HG03066 (cell line): ENCODE measurements at regions not wholly inside any gene's neighbourhood (a gene's known extent, or its start where the extent isn't known, plus 50 kb on each side); places are given as distances from the start of the nearest gene placed in this dataset.
"Not testable (repeated sequence)": the region's sequence is repeated elsewhere in the genome, so short reads cannot be mapped to it uniquely, and the experiment has no call there.

ENCODE experiments used
- ATAC-seq: cut with Tn5 transposase; IDR thresholded peaks from one replicate; pipeline ENCODE4 v1.9.1; 2021; ENCODE audit warnings: low read depth; ENCODE audit not compliant: unreplicated experiment

- ATAC-seq = no peak
Observed at GRCh38 chr4:186954509-186954908, 230.9 kb upstream of the FAT1 start.

DNA sequence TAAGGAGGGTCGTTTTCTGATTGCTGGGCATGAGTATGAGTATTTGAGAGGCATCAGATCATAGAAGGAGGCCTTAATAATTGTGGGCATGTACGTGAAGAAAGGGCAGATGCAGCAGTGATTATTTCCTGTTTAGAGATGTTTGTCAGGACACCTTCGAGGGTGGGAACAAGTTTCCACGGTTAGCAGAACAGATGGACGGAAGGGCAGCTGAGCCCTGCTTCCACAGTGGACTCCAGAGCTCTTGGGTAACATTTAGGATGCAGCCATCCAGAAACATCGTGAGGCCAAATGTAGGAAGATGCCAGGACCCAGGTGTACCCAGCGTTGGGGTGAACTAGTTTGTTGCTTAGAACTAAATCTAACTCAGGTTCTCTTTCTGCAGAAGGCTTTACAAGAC lies 231.3 kb upstream of the FAT1 start:
- no peak for ATAC-seq

DNA sequence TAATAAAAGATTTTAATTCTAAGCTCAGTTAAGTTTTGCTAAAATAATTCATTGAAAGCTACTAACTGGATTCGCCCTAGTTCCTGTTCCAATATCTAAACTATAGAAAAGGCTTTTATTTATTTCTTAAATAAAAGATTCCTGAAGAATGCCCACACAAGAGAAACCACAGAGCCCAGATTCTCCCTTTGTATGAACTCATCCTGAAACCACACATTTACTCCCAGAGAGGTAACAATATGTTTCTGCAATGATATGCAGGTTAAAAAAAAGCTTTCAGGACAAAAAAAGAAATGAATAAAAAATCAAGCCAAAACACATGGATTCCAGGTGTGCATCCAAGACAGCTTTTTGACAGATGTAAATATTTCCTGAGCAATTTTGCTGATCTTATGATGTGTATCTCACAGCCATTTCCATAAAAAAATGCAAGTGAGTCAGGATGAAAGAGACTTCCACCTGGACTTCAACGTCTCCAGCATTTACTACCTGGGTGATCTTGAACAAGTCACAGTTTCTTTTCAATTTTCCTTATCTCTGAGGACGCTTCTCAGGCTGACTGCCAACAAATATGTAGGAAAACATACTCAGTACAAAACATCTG lies 234.4 kb upstream of the FAT1 start:
- no peak for ATAC-seq

DNA sequence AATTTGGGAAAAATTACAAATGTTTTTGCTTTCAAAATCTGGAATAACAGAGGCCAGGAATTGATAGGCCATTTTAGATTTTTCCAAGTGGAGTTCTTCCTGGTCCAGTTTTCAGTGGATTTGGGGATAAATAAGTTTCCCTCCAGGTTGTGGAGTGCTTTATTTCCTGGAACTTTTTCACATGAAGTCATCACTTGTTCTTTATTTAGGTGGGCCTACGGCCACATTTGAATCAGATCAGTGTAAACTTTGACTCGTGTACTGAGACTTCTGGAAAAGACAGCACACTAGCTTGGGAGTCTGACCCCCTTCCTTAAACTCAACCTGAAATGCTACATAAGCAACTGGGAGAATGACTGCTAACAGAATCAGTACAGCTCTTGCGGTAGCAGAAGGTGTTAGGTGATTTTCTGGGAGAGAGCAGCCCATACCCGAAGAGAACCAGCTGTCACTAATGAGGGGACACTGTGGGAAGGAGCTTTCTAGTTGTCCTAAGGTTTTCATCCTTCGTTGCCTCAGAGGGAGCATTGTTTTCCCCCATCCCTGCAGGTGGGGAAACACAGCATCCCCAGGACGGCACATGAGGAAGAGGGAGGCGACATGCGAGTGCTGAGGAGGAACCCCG lies 235.2 kb upstream of the FAT1 start:
- no peak for ATAC-seq

GRCh38 chr4:186979961-186980745 lies 256.5 kb upstream of the FAT1 start:
- ATAC-seq = no peak

DNA sequence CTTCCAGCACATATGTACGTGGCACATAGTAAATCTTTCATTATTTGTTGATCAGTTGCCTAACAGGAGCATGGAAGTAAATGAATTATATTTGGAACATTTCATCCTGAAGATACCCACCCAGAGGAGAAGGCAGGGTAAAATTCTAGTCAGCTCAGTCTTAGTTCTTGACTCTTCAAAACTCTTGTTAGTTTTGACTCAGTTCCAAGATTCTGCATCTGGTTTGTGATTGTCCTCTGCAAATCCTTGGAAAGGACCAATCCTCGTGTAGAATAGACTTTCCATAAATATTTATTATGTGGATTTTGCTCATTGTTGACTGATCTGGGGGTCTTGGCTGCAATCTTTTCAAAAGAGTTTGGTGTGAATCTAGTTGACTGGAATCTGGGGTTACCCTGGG lies 257.5 kb upstream of the FAT1 start:
- ATAC-seq = no peak

DNA sequence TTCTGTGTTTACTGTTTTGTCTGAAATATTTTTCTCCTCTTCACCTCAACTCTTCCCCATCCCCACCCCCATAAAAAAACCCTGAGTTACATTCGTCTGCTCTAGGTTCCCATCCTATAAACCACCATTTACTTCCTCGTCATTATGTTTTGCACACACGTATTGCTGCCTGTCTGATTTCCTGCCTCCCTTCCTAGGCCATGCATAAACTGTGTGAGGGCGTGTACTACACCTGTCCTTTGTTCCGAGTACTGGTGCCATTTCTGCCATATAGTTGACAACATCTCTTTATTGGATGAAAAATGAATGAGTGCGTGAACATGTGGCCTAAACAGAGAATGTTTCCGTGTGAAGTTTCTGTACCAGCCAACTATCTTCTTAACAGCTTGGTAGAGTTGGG lies 258.5 kb upstream of the FAT1 start:
- ATAC-seq = no peak

DNA sequence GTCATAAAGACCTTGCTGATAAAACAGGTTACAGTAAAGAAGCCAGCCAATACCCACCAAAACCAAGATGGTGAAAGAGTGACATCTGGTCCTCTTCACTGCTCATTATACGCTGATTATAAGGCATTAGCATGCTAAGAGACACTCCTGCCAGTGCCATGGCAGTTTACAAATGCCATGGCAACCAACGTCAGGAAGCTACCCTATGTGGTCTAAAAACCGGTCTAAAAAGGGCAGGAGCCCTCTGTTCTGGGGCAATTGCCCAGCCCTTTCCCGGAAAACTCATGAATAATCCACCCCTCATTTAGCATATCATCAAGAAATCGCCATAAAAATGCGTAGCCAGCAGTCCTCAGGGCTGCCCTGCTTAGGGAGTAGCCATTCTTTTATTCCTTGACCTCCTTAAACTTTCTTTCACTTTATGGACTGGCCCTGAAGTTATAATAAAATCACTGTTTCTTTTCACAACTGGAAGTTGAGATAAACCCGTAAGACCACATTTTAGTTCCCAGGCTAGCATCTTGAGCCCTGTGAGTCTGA lies 260.5 kb upstream of the FAT1 start:
- no peak for ATAC-seq

DNA sequence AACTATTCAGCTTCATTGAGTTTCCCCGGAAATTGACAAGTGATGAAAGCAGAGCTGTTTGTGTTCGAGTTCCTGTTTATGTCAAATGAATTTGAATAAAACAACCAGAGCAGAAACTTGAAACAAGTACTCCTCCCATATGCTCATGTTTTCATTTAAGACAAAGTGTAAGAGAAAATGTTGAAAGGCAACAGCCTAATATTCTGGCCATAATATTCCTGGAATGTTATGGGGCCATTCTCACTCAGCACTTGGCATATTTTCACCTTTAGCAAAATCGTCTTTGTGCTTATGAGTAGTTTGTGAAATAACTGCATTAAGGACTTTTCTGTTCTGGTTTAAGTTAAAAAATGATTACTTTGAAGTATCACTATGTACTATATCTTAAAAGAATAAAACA lies 276.0 kb upstream of the FAT1 start:
- no peak for ATAC-seq

GRCh38 chr4:187000281-187000680 lies 276.6 kb upstream of the FAT1 start:
- ATAC-seq = no peak

- not testable (repeated sequence) for ATAC-seq
Observed at GRCh38 chr4:187002133-187002532, 278.5 kb upstream of the FAT1 start.

GRCh38 chr4:187004628-187005027 lies 281.0 kb upstream of the FAT1 start:
- no peak for ATAC-seq

DNA sequence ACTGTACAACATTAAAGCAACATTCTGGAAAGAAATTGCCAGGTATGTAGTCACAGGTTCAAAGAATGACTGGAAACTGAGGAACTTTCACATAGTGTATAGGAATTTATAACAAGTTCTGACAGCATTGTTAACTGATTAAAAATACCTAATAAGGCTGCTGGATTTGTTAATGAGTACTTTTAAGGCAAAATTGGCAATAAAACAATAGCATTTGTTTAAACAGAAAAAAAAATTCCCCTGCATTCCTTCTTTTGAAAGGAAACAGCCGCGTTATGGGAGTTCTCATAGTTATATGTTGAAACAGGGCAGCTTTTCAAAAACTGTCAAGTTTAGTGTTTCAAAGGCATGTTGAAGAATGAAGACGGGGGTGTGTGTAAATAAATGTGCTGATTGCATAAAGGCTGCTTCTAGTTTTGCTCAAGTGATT lies 282.5 kb upstream of the FAT1 start:
- no peak for ATAC-seq

- no peak for ATAC-seq
Observed at GRCh38 chr4:187010052-187010451, 286.4 kb upstream of the FAT1 start.

- ATAC-seq = no peak
Observed at GRCh38 chr4:187016101-187016500, 292.4 kb upstream of the FAT1 start.

GRCh38 chr4:187017147-187017546 lies 293.5 kb upstream of the FAT1 start:
- ATAC-seq = no peak

DNA sequence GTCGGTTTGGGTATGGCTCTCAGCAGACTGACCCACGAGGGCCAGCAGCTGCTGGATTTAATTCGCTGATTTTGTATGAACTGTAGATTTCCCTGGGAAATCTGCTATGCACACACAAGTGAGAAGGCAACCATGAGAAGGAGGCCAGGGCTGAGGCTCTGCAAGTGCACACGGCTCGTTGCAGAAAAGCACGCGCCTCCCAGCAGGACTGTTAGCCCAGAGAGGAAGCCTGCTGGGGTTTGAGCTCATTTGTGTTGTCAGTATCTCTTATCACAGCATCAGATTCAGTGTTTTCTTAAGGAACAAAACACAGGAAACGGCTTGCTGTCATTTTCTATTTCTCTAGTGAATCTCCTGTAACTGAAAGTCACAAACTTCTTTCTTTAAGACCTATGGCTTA lies 296.2 kb upstream of the FAT1 start:
- ATAC-seq = no peak

GRCh38 chr4:187020676-187021075 lies 297.0 kb upstream of the FAT1 start:
- ATAC-seq = no peak

DNA sequence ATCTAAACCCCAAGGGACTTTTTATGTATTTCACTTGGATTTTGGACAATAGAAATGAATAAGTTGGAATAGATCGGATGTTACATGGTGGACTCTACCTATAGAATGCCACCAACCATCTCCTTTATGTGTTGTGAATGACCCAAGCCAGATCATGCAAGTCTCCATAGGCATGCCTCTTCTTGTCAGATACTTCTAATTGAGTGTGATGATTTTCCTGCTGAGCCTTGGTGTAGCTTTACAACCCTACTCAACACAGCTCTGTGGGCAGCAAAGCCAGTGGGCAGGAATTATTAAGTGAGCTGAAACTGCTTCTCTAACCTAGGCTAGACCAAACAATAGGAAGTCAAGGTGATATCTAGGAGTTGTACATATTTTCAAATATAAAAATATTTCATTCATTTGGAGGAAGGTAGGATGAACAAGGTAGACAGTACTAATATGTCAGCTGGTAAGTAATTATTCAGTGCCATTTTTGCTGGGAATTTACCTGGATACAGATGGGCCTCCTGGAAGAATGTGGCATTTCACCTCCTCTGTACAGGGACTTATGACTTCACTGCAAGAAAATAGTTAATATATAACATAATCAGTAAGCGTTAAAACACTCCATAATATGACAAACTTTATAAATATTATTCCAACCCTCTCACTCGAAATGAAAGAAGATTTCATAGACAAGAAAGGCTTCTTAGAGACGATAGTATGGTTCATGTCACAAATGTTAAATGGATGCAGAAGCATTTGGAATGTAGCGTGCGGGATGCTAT lies 298.0 kb upstream of the FAT1 start:
- ATAC-seq = no peak

DNA sequence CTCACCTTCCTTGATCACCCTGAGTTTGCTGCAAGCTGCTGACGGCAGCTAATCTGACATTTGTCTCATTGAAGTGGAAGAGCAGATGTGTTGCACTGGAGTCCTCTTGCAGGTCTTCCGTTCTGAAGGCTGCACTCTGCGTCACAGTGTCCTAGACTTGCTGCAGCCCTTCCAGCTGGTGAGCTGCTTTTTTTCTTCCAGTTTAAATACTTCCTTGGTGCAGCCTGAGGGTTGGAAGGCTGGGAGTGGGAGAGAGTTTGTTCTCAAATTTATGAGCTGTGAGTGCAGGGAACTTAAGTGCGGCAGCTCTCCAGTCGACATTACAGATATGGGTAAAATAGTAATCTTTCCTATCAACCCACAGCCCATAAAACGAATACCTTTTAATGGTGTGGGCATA lies 303.6 kb upstream of the FAT1 start:
- ATAC-seq = no peak

GRCh38 chr4:187042251-187042650 lies 318.6 kb upstream of the FAT1 start:
- ATAC-seq = no peak
